K562 (cell line): ENCODE measurements at regions not wholly inside any gene's neighbourhood (a gene's known extent, or its start where the extent isn't known, plus 50 kb on each side); places are given as distances from the start of the nearest gene placed in this dataset.

Experiments
- ATAC-seq: fragments of 200-7000 bp; cut with Tn5 transposase; 3 replicates; pipeline ENCODE4 v1.9.1; 2020; ENCODE audit warnings: moderate library complexity
- BruUV-seq: library from RNA; stranded (reverse); fragments of 400-500 nt; replicated peaks from 2 replicates; lab custom pipeline; 2021; lab: Mats Ljungman, UMichigan
- CTCF ChIA-PET: fragments of 300-600 bp; formaldehyde crosslinking; extraction: SDS; loops from one replicate; lab custom pipeline; 2021; ENCODE audit warnings: low intra/inter-chr PET ratio; lab: Yijun Ruan, JAX
- POLR2A ChIA-PET: fragments of 300-600, 350-650 bp; sonication (Branson Sonifier 250); formaldehyde crosslinking; extraction: SDS; loops from one replicate; lab custom pipeline; 2021; ENCODE audit warnings: antibody characterized with exemption, inconsistent platforms; lab: Yijun Ruan, JAX
- DNase-seq, 4 experiments: peaks; one replicate each; pipeline versions ENCODE4 v3.0.0 to v3.0.0-alpha.2; 2011 to 2018; ENCODE audit warnings: low spot score in 3 of 4, mixed read lengths in 3 of 4; ENCODE audit errors: extremely low read depth in 1 of 4
- FAIRE-seq: peaks from 2 replicates; lab custom pipeline; 2011; peaks lifted over from hg19 to GRCh38; lab: Jason Lieb, UNC
- H2AFZ ChIP-seq: 2 replicates; pipeline ENCODE4 v1.6.0; 2011; ENCODE audit warnings: low read depth, low read length, control low read depth, inconsistent platforms
- H3K27ac ChIP-seq: fragments of 200-600 bp; 3 replicates; pipeline ENCODE4 v1.8.0; 2011; ENCODE audit warnings: low read depth, mild to moderate bottlenecking, control low read depth, inconsistent platforms, low read length, moderate library complexity, mixed read lengths; ENCODE audit errors: extremely low read depth
- H3K27me3 ChIP-seq, 2 experiments: fragments of 300-600 bp in 1 of 2; 2 replicates in 1 of 2; 3 replicates in 1 of 2; pipeline versions ENCODE4 v1.6.0 to v1.8.0; 2011; ENCODE audit warnings: inconsistent platforms in 2 of 2, low read length in 2 of 2, mild to moderate bottlenecking in 1 of 2, mixed read lengths in 1 of 2, moderate library complexity in 1 of 2; ENCODE audit not compliant: control insufficient read depth in 2 of 2, insufficient read depth in 2 of 2
- H3K36me3 ChIP-seq: fragments of 300-600 bp; 3 replicates; pipeline ENCODE4 v1.8.0; 2011; ENCODE audit warnings: mild to moderate bottlenecking, low read length, inconsistent platforms; ENCODE audit not compliant: control insufficient read depth, insufficient read depth
- H3K4me1 ChIP-seq, 2 experiments: fragments of 200-600 bp in 1 of 2; replicated peaks in 1 of 2; 2 replicates in 1 of 2; 3 replicates in 1 of 2; pipeline versions ENCODE4 v1.5.1 to v1.8.0; 2011; ENCODE audit warnings: inconsistent platforms in 2 of 2, low read length in 2 of 2, mild to moderate bottlenecking in 1 of 2, mixed read lengths in 1 of 2, moderate library complexity in 1 of 2; ENCODE audit not compliant: control insufficient read depth in 2 of 2, insufficient read depth in 2 of 2
- H3K4me2 ChIP-seq: 2 replicates; pipeline ENCODE4 v1.6.1; 2011; ENCODE audit warnings: low read length, control low read depth, inconsistent platforms, mixed read lengths; ENCODE audit not compliant: insufficient read depth
- H3K4me3 ChIP-seq: fragments of 200-600 bp; sonication (generic), shearing (Covaris generic); 2 replicates; pipeline ENCODE4 v1.5.1; 2016; ENCODE audit warnings: control low read depth, inconsistent platforms
- H3K79me2 ChIP-seq: fragments of 200-600 bp; 3 replicates; pipeline ENCODE4 v1.8.0; 2011; ENCODE audit warnings: low read length, inconsistent platforms; ENCODE audit not compliant: control insufficient read depth, insufficient read depth
- H3K9ac ChIP-seq, 2 experiments: 2 replicates each; pipeline versions ENCODE4 v1.6.0 to v1.6.1; 2011; ENCODE audit warnings: low read depth in 2 of 2, low read length in 2 of 2, control low read depth in 1 of 2, inconsistent platforms in 1 of 2, mild to moderate bottlenecking in 1 of 2, mixed read lengths in 1 of 2; ENCODE audit not compliant: insufficient read depth in 1 of 2
- H3K9me1 ChIP-seq: one replicate; pipeline ENCODE4 v1.6.0; 2011; ENCODE audit warnings: inconsistent platforms, mild to moderate bottlenecking, low read length, moderate library complexity; ENCODE audit not compliant: control insufficient read depth, insufficient read depth
- H3K9me3 ChIP-seq: replicated peaks from 2 replicates; pipeline ENCODE4 v1.5.1; 2011; ENCODE audit warnings: low read depth, low read length, inconsistent platforms; ENCODE audit not compliant: control insufficient read depth, insufficient read depth
- H4K20me1 ChIP-seq: replicated peaks from 2 replicates; pipeline ENCODE4 v1.6.1; 2011; ENCODE audit warnings: low read length, inconsistent platforms, mixed read lengths; ENCODE audit not compliant: control insufficient read depth, insufficient read depth
- MAFF ChIP-seq: IDR thresholded peaks from 2 replicates; pipeline ENCODE4 v1.6.1; 2012; ENCODE audit warnings: low read length, improper control_type of control experiment
- RAD51 ChIP-seq: fragments of 450-650 bp; IDR thresholded peaks from 2 replicates; pipeline ENCODE4 v1.7.1; 2016; ENCODE audit warnings: low read depth, mild to moderate bottlenecking, borderline replicate concordance
- RREB1 ChIP-seq: fragments of 250-450 bp; sonication (Bioruptor Pico); IDR thresholded peaks from 2 replicates; pipeline ENCODE4 v1.4.0; 2020
- SRSF1 ChIP-seq: fragments of 200-400 bp; formaldehyde crosslinking; IDR thresholded peaks from 2 replicates; pipeline ENCODE4 v1.6.1; 2017; ENCODE audit warnings: mild to moderate bottlenecking, low read depth, low read length, moderate library complexity
- ZNF316 ChIP-seq: fragments of 450-650 bp; IDR thresholded peaks from 2 replicates; pipeline ENCODE4 v1.6.1; 2016
- WGBS: fragments of 100-300 bp; shearing (Covaris generic); methylation state at CpG from one replicate; pipeline ENCODE4 v1.1.6; 2016; ENCODE audit warnings: low coverage, mixed read lengths; ENCODE audit not compliant: insufficient coverage; ENCODE audit errors: missing lambda C conversion rate; 5-methylcytosine and 5-hydroxymethylcytosine counted together
- in situ Hi-C: fragments of 300-500 bp; cut with MboI; formaldehyde crosslinking; loops from 4 replicates; pipeline ENCODE4 v1.15.0; 2018; ENCODE audit warnings: inconsistent platforms, mixed read lengths
- intact Hi-C: fragments of 100-400 bp; cut with micrococcal nuclease; formaldehyde crosslinking; loops from 2 replicates; pipeline ENCODE4 v1.14.2; 2022

GRCh38 chr22:48197189-48197690 lies 1434.8 kb downstream of the TBC1D22A start:
- TF ChIP-seq ZNF316 (no peak), RREB1 (CRISPR knock-in tag) (no peak), RAD51 (no peak), MAFF (no peak), SRSF1 (no peak)
- Histone ChIP-seq H3K79me2 (no peaks in the 10 kb centered on the region), H3K36me3 (no peaks in the 10 kb centered on the region), H3K9ac (no peak overlapping the region), H2AFZ (no peak overlapping the region), H3K27ac (no peak overlapping the region), H3K4me3 (no peak overlapping the region), H3K9me1 (no peaks in the 10 kb centered on the region), H3K4me1 (no peaks in the 10 kb centered on the region), H3K9me3 (no peaks in the 10 kb centered on the region), H3K4me2 (no peak overlapping the region), H4K20me1 (no peaks in the 10 kb centered on the region; the same call in 1 of the 2 replicates), H3K27me3 (no peaks in the 10 kb centered on the region)
- ATAC-seq (no peak), FAIRE-seq (no peak), DNase-seq (no peak)
- POLR2A ChIA-PET = no interaction called here
- CTCF ChIA-PET = no interaction called here
- BruUV-seq = no TSS peak
- in situ Hi-C loops (no loop called here), intact Hi-C loops (no loop called here)
- 0% methylated on average over 1 of the region's 2 CpGs for WGBS
